ENCODE measurements at regions not wholly inside any gene's neighbourhood (a gene's known extent, or its start where the extent isn't known, plus 50 kb on each side); places are given as distances from the start of the nearest gene placed in this dataset.

DNA sequence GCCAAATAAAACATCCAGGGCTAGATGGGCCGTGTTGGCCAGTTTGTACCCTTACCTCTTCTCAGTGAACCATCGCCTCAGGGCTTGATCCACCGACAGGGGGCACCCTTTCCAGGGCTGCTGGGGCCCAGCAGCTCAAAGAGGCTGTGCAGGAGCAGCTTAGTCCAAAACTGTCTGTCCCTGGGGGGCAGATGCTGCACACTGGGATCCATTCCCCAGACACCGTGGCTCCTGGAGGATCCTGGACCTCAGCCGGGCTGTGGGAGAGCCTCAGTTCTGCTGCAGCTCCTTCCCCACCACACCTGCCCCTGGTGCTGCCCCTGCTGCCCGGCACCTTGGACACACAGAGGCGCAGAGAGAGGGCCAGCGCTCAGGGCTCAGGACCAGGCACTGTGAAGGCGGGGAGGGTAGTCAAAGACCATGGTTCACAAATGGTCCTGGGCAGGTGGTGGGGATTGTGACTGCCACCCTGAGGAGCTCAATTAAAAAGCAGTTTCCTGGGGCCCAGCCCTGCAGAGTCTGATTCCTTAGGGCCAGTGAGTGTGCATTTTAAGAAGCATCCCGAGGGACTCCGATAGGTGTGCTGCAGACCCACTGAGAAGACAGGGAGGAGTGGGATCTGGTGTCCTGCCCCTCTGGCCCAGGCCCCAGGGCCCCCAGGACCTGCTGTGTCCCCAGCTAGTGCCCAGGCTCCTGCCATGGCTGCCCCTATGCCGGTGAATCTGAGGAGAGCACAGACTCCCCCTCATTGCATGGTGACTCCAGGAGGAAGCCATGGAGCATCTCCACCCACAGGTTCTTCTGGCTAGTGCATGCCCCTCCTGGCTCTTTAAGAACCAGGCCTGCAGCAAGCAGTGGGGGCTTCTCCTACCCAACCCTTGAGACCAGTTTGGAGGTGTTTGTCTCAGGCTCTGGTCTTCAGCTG, 86.5 kb upstream of the PRR20G start:
- DNase-seq, result no peak

DNA sequence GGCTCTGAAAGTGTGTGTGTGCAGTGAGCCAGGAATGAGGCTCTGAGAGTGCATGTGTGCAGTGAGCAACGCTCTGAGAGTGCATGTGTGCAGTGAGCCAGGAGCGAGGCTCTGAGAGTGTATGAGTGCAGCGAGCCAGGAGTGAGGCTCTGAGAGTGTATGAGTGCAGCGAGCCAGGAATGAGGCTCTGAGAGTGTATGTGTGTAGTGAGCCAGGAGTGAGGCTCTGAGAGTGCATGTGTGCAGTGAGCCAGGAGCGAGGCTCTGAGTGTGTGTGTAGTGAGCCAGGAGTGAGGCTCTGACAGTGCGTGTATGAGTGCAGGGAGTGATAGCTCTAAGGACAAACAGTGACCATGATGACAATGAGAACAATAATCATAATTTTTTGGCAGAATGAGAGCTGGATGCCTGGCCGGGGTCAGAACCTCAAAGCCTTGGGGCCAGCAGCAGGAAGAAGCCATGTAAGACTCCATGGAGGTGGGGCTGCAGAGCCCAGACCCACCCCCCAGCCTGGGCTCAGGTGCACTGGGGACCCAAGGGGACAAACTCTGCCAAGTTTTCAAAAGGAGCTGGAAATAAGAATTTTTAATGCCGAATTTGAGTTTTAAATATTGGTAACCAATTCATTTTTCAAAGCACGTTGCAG, 85.7 kb upstream of the PRR20G start:
- no peak for DNase-seq

DNA sequence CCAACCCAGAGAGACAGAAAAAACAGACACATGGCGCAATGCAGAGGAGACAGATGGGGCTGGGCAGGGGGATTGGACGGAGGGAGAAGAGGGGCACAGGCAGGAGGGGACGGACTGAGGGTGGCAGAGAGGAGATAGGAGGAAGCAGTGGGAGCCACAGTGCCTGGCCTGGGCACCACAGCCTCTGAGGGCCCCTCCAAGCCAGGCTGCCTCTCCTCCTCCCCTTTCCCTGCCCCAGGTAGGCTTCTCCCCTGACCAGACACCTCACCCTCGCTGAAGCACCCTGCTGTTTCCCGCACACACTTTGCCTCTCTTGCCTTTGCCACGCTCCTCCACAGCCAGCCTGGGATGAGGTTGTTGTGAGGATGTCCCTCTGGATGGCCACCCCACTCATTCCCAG, 84.0 kb upstream of the PRR20G start:
- DNase-seq, result no peak

DNA sequence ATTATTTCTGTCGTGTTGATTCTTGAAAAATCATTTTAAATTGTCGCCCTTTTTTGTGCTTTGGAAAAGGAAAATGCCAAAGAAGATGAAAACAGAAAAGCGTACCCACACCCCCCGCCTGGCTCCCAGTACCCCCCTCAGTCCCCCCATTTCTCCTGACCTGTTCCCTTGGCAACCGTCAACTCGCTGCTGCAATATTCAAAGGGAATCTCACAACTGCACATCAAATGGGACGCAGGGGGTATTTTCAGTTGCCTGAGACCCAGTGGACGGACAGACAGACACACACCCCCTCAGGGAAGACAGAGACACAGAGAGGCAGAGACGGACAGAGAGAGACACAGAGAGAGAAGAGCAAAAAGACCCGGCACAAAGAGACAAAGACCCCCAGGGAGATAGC, 83.5 kb upstream of the PRR20G start:
- no peak for DNase-seq

DNA sequence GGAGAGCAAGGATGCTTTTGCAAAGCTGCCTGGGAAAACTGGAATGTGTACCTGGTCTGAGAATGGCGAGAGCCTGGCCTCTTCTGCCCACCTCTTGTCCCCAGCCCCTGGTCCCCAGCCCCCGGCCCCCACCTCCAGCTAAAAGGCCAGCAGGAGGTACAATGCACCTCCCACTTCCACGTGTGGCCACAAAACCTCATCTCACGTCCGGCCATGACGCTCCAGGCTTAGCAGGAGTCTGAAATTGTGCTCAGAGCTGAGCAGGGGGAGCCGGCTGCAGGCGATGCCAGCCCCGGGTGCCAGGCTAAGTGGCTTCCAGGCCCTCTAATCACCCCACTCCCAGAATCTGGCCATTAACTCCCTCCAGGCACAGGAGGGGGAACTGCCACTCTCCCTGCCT, 83.1 kb upstream of the PRR20G start:
- DNase-seq, result no peak

- DNase-seq, result no peak
Measured at GRCh38 chr3:127369356-127369935, 81.6 kb upstream of the PRR20G start.

- no peak for DNase-seq
Measured at GRCh38 chr3:127368186-127369032, 80.6 kb upstream of the PRR20G start.

- no peak for DNase-seq
Measured at GRCh38 chr3:127367593-127367992, 79.7 kb upstream of the PRR20G start.

DNA sequence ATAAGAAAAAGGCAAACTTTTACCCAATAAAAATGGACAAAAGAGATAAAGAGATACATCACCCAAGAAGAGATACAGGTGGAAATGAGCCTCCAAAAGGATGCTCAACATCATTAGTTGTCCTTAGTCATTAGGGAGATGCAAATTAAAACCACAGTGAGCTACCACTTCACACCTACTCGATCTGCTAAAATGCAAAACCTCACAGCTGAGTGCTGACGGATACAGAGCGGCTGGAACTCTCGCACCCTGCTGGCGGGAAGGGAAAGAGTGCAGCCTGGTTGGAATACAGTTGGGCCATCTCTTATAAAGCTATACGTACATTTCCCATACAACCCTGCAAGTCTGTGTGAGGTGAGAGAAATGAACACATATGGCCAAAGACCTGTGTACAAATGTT, 78.5 kb upstream of the PRR20G start:
- DNase-seq, result no peak

DNA sequence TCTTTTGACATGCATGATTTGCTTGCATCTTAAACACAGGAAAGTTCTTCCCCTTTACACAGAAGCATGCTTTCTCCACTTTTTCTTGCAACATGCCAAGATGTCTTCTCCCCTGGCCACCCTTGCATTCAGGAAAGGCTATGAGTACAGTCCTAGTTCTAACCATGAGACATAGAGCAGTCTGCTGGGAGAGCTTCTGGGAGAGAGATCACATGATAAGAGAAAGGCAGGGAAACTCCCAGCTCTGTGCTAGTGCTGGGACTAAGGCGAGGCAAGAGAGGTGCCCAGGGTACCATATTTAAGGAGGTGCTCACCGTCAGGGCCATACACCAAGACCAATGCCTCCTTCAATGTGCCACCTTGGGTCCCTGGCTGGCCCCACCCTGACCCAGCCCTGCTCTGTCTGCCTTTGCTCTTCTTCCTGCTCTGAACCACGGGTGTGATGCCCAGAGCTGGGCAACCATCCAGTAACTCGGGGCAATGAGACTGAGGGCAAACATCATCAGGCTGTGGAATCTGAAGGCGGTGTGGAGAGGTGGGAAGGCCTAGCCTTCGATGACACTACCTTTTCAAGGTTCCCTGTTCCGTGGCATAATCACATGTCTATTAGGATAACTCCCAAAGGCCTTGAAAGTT, 77.4 kb upstream of the PRR20G start:
- no peak for DNase-seq

- no peak for DNase-seq
Measured at GRCh38 chr3:127363891-127364290, 76.0 kb upstream of the PRR20G start.

DNA sequence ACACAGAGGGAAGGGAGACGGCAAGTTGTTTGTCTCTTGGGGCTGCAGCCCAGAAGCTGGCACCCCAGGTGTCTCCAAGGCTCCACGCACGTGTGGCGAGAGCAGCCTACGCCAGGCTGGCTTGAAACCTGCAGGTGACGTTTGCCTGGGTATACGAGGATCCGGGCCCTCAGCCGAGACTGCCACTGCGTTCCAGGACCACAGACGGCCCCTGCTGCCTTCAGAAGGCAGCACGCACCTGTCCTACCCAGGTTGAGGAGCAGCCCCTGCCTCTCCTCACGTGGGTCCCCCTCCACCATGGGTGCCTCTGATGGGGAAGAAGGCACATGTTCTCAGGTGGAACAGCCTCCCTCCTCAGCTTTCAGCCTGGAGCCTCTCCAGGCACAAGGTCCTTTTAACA, 75.3 kb upstream of the PRR20G start:
- no peak for DNase-seq

DNA sequence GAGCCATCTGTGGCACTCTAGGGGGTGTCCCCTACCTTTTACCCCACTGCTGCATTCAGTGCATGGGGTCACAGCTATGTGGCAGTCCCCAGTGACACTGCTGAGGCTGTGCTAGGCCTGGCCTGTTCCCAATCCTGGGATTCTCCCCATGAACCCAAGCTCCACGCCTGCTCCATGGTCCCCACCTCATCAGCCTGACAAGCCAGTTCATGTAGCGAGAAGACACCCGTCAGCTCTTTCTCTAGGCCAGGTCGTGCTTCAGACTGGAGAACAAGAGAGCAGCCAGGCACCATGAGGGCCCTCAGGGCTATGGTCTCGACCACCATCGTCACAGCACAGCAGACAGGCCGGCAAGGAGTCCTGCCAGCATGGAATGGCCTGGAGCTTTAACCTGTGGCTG, 72.8 kb upstream of the PRR20G start:
- DNase-seq, result no peak

DNA sequence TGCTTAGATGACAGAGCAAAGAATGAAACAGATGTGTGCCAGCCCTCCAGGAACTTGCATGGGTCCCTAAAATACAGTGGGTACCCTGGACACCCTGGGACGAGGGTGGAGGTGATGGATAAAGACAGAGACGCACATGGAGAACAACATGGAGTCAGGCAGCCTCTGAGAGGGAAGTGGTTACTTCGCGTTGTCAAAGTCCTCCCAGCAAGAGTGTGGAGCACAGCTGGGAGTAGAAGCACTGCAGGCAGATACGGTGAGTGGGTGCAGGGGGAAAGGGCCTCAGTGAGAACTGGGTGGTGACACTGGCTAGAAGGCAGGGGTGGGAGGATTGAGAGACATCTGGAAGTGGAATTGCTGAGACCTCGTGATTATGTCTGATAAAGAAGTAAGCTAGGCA, 70.8 kb upstream of the PRR20G start:
- no peak for DNase-seq

GRCh38 chr3:127356381-127356780, 68.5 kb upstream of the PRR20G start:
- DNase-seq, result no peak

GRCh38 chr3:127354761-127355160, 66.9 kb upstream of the PRR20G start:
- DNase-seq, result no peak

DNA sequence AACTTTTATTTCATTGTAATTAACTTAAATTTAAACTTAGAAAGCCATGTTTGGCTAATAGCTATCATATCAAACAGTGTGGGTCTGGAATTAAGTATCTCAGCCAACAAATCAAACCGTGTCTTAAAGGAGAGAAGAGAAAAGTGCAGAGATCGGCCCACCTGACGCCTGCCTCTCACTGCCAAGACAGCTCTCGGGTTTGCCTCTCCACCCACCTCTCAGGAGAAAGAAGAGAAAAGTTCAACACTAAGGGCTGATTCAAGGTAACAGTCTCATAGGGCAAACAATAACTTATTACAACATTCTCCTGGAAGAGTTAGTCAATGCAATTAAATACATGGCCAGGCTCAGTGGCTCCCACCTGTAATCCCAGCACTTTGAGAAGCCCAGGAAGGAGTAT, 64.8 kb upstream of the PRR20G start:
- DNase-seq, result no peak

DNA sequence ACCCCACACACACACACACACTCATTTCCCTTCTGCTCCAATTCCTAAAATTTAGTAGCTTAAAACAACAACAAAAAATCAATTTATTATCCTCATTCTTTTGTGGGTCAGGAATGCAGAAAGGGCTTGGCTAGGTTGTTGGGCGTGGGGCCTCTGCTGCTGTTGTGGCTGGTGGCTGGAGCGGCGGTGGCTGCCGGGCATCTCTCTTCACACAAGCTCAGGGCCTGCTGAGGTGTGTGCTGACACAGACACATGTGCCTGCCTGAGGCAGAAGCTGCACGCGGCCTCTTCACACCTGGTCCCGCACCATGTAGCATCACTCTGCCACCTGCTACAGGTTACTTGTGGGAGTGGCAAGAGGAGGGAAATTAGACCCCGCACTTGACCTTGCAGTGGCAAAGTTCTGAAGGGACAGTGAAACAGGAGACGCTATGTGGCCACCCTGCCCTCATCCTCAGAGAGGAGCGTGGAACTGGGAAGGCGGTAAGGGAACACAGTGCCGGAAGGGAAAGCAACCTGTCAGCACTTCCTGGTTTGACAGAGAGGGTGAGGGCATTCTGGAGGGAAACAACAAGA, 64.0 kb upstream of the PRR20G start:
- DNase-seq, result peak; percentile 12

DNA sequence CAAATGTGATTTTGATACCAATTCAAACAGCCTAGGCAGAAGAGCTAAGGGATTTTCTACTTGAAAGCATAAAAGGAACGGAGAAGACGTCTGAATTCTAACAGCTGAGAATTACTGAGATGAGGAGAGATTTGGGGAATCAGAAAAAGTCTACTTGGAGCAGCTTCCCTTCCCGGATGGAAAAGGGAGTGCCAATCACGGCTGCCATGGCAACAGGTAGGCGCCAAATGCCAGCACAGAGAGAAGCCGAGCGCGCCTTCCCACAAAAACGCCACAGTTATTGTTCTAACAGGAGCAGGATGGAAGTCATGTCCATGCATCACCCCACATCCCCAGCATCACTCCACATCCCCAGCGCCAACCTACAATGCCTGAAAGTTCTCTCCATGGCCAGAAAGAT, 63.5 kb upstream of the PRR20G start:
- no peak for DNase-seq

DNA sequence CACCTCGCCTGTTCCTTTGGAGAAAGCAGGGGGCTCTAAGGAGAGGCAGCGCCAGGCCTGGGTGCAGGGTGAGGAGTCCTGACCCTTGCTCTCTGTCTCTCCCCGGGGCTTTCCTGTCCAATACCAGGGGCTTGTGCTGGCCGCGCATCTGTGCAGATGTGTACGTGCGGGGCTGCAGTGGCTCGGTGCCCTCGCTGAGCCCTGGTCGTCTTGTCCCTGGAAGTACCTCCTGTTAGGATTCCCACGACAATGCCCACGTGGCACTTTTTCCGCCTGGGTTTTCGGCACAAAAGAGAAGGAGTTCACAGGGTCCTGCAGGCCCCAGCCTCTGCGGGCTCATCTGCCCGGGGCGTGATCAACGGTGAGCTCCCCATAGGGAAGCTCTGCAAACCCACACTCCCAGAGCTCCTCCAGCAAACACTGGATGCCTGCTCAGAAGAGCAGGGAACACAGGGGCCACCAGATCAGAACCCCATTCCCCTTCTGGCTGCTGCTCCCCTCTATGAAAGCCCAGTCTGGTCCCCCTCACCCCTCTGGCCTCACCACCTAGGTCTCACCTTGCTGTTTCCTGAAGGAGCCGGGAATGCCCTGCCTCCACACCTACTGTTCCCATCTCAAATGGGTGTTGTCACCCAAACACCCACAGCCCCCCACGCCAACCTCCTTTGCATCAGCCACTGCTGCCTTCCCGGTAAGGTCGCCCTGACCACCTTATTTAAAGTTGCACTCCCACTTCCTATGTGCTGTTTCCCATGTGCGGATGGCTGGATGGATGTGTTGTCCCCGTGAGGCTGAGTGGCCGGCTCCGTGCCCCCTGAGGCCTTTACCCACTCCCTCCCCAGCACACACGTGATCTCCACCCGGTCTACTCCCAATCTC, 62.6 kb upstream of the PRR20G start:
- no peak for DNase-seq

Measured in left kidney (tissue), 1 donor.